NCI-H2227 treated with DMSO at 0.1 percent for 48 hours (cell line): ENCODE measurements at regions not wholly inside any gene's neighbourhood (a gene's known extent, or its start where the extent isn't known, plus 50 kb on each side); places are given as distances from the start of the nearest gene placed in this dataset.
"Not testable (repeated sequence)": the region's sequence is repeated elsewhere in the genome, so short reads cannot be mapped to it uniquely, and the experiment has no call there.

Source experiments
- DNase-seq: peaks from one replicate; lab custom pipeline; 2025; lab: John Stamatoyannopoulos, UW

- no peak for DNase-seq
These were observed 95.4 kb upstream of the GALNT18 start for GRCh38 chr11:11717064-11717725.

- DNase-seq = not testable (repeated sequence)
These were observed 93.3 kb upstream of the GALNT18 start for GRCh38 chr11:11715075-11715474.

- peak; percentile 38 for DNase-seq
These were observed 88.8 kb upstream of the GALNT18 start for GRCh38 chr11:11710556-11710955.

GRCh38 chr11:11709447-11710239 lies 87.8 kb upstream of the GALNT18 start:
- DNase-seq = no peak

GRCh38 chr11:11708256-11708655 lies 86.5 kb upstream of the GALNT18 start:
- DNase-seq = no peak

- DNase-seq = no peak
These were observed 84.2 kb upstream of the GALNT18 start for GRCh38 chr11:11706028-11706427.

GRCh38 chr11:11703885-11704284 lies 82.1 kb upstream of the GALNT18 start:
- DNase-seq = no peak

GRCh38 chr11:11701070-11701469 lies 79.3 kb upstream of the GALNT18 start:
- DNase-seq = no peak

- no peak for DNase-seq
These were observed 76.0 kb upstream of the GALNT18 start for GRCh38 chr11:11697796-11698195.

- DNase-seq = peak; percentile 75
These were observed 69.7 kb upstream of the GALNT18 start for GRCh38 chr11:11691296-11692151.

GRCh38 chr11:11681536-11681935 lies 59.7 kb upstream of the GALNT18 start:
- DNase-seq = no peak

GRCh38 chr11:11677672-11678356 lies 56.0 kb upstream of the GALNT18 start:
- no peak for DNase-seq

- DNase-seq = no peak
These were observed 53.9 kb upstream of the GALNT18 start for GRCh38 chr11:11675671-11676181.

GRCh38 chr11:11672789-11673188 lies 51.0 kb upstream of the GALNT18 start:
- no peak for DNase-seq

- DNase-seq = no peak
These were observed 50.3 kb upstream of the GALNT18 start for GRCh38 chr11:11672101-11672500.
